ENCODE measurements at regions not wholly inside any gene's neighbourhood (a gene's known extent, or its start where the extent isn't known, plus 50 kb on each side); places are given as distances from the start of the nearest gene placed in this dataset.

- TF ChIP-seq TAF1 (IDR thresholded peaks at IDR 0.05; ENCODE audit: low read depth, low read length), result no peak
- TF ChIP-seq POLR2AphosphoS5 (IDR thresholded peaks at IDR 0.05; ENCODE audit: low read depth, low read length), result no peak
- TF ChIP-seq POLR2A (IDR thresholded peaks at IDR 0.05; ENCODE audit: low read depth, low read length), result no peak
- no peak for TF ChIP-seq SPI1 (IDR thresholded peaks at IDR 0.05; ENCODE audit: low read depth, low read length)
- TF ChIP-seq PAX5 (IDR thresholded peaks at IDR 0.05; ENCODE audit: insufficient read depth, low read length, severe bottlenecking), result no peak
These were observed 331.6 kb upstream of the BRINP3 start for GRCh38 chr1:190809312-190809711.

Data from GM12891 (cell line).